Thoracic aorta (tissue), 2 donors: ENCODE measurements at regions not wholly inside any gene's neighbourhood (a gene's known extent, or its start where the extent isn't known, plus 50 kb on each side); places are given as distances from the start of the nearest gene placed in this dataset.

Source experiments
- ATAC-seq: fragments of 150-250 bp; one replicate; pipeline ENCODE4 v1.8.0; 2017; ENCODE audit warnings: low read depth; ENCODE audit not compliant: insufficient number of reproducible peaks, low FRiP score
- DNase-seq: peaks from one replicate; pipeline ENCODE4 v3.0.0-alpha.2; 2020; ENCODE audit warnings: low spot score
- H3K27ac ChIP-seq, 2 donors: fragments of 200-600 bp; sonication (generic); 1 replicate in 1 of 2; 2 replicates in 1 of 2; pipeline ENCODE4 v1.5.1; 2016; ENCODE audit warnings: mild to moderate bottlenecking in 2 of 2, moderate library complexity in 2 of 2
- H3K27me3 ChIP-seq: fragments of 200-600 bp; sonication (generic); replicated peaks from 2 replicates; pipeline ENCODE4 v1.6.0; 2016; ENCODE audit warnings: mild to moderate bottlenecking; ENCODE audit not compliant: insufficient read depth
- H3K36me3 ChIP-seq: fragments of 200-600 bp; sonication (generic); one replicate; pipeline ENCODE4 v1.5.1; 2016
- H3K4me1 ChIP-seq, 2 donors: fragments of 200-600 bp; sonication (generic); 1 replicate in 1 of 2; 2 replicates in 1 of 2; pipeline versions ENCODE4 v1.5.1 to v1.6.0; 2016; ENCODE audit warnings: low read depth in 2 of 2, mild to moderate bottlenecking in 1 of 2; ENCODE audit not compliant: control insufficient read depth in 1 of 2
- H3K4me3 ChIP-seq: fragments of 200-600 bp; sonication (generic); 2 replicates; pipeline ENCODE4 v1.5.1; 2016; ENCODE audit warnings: mild to moderate bottlenecking
- H3K9me3 ChIP-seq: fragments of 200-600 bp; sonication (generic); 2 replicates; pipeline ENCODE4 v1.5.1; 2016
- TF ChIP-seq, protein P1 (sequence below): fragments of 200-600 bp; sonication (generic); IDR thresholded peaks from one replicate; pipeline ENCODE4 v1.5.1; 2019; ENCODE audit warnings: antibody characterized with exemption

DNA sequence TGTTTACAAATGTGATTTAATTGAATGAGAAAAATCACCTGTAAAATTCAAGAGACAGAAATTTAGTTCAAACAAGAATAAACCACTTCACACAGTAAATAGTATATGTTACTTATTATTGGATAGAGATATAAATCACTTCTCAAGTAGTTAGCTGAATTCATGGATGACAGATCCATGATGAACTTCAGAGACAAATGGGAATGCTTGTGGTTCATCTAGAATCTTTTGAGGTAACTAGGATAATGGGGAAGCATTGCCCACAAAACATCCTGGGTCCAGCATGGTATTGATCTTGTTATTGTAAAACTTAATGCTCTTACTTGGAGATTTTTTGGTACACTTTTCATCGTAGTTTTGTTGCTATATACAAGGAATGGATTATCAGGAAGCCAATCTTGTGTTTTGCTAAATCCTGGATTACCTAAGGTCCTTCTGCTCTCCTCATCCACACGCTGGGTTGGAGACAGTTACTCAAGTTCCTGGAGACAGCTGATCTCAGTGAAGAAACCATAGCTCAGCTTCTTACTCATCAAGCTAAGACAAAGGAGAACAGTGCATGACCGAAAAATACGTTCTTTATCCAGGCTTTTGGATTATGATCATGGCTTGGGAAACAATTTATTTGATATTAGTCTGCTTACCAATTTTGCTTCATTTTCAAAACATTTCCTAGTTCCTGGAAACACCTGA is 142.5 kb upstream of the PREP start:
- no peaks in the 10 kb centered on the region for H3K9me3 ChIP-seq
- TF ChIP-seq, protein P1, sequence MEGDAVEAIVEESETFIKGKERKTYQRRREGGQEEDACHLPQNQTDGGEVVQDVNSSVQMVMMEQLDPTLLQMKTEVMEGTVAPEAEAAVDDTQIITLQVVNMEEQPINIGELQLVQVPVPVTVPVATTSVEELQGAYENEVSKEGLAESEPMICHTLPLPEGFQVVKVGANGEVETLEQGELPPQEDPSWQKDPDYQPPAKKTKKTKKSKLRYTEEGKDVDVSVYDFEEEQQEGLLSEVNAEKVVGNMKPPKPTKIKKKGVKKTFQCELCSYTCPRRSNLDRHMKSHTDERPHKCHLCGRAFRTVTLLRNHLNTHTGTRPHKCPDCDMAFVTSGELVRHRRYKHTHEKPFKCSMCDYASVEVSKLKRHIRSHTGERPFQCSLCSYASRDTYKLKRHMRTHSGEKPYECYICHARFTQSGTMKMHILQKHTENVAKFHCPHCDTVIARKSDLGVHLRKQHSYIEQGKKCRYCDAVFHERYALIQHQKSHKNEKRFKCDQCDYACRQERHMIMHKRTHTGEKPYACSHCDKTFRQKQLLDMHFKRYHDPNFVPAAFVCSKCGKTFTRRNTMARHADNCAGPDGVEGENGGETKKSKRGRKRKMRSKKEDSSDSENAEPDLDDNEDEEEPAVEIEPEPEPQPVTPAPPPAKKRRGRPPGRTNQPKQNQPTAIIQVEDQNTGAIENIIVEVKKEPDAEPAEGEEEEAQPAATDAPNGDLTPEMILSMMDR, result no peak
- H3K36me3 ChIP-seq, result no peaks in the 10 kb centered on the region
- H3K4me3 ChIP-seq, result no peak overlapping the region
- DNase-seq (no peak), ATAC-seq (no peak)
- H3K27ac ChIP-seq, result no peak overlapping the region
- H3K4me1 ChIP-seq, result no peaks in the 10 kb centered on the region
- H3K27me3 ChIP-seq, result no peaks in the 10 kb centered on the region

DNA sequence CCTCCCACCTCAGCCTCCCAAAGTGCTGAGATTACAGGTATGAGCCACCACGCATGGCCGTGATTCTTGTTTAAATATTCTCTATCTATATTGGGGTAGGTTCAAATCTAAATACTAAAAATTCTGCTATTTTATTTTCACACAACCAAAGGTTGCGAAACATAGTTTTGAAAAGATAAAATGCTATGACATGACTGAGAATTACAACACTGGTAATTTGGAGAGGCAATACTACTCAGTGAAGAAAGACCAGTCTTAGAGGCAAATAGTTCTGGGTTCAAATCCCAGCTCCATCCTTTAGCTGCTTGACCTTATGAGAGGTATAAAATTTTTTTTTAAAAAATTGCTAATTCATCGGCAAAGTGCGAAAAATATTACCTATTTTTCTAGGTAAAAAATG is 137.0 kb upstream of the PREP start:
- no peak overlapping the region for H3K4me3 ChIP-seq

DNA sequence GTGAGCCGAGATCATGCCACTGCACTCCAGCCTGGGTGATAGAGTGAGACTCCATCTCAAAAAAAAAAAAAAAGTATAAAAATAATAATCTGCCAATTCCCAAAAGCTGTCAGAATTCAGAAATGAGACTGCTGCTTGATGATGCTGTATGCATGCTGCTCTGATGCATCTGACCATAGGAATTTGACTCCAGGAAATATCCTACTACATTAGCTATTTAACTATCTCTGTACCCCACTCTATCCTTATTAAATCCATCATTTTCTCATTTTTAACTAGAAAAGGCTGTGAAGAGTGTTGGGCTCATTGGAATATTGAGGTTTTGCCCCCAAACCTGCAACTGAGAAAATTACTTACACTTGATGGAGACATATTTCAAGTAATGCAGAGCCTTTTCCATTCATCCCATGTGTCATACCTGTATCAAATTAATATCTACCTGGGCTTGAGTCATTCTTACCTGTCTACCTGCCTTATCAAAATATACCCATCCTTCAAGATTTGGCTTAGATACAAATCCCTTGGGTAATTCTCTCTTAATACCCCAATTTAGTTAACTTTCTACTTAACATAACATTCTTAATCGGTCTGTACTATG is 135.2 kb upstream of the PREP start:
- no peak overlapping the region for H3K27ac ChIP-seq
- TF ChIP-seq, protein P1, result no peak
- H3K36me3 ChIP-seq, result no peaks in the 10 kb centered on the region
- H3K4me1 ChIP-seq, result no peaks in the 10 kb centered on the region
- no peaks in the 10 kb centered on the region for H3K9me3 ChIP-seq
- DNase-seq (no peak), ATAC-seq (no peak)
- H3K27me3 ChIP-seq, result no peaks in the 10 kb centered on the region
- H3K4me3 ChIP-seq, result no peak overlapping the region

More for the DNA sequence above, 137.0 kb upstream of the PREP start:
- H3K27me3 ChIP-seq, result no peaks in the 10 kb centered on the region
- TF ChIP-seq, protein P1, result no peak
- no peaks in the 10 kb centered on the region for H3K4me1 ChIP-seq
- H3K27ac ChIP-seq, result no peak overlapping the region
- no peaks in the 10 kb centered on the region for H3K9me3 ChIP-seq
- H3K36me3 ChIP-seq, result no peaks in the 10 kb centered on the region
- DNase-seq, result no peak
- no peak for ATAC-seq

DNA sequence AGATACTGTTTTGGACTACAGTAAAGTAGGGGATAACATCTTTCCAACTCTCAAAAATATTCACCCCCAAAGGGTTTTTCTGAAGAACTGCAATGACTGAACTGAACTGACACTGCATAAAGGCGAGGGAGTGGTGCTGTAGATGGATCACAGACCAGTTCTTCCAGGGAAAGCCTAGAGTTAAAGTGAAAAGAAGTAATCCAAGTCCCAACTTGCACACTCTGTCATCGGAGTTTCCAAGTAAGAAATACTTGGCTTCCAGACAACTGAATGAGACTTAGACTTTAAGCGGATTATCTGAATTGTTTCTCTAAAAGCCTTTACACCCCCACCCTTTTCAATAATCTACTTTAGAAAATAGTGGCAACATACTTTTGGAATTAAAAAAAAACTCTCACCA is 134.1 kb upstream of the PREP start:
- Histone ChIP-seq H3K36me3 (no peaks in the 10 kb centered on the region), H3K27me3 (no peaks in the 10 kb centered on the region), H3K4me1 (no peaks in the 10 kb centered on the region), H3K4me3 (no peak overlapping the region), H3K27ac (no peak overlapping the region), H3K9me3 (no peaks in the 10 kb centered on the region)
- TF ChIP-seq, protein P1, result no peak
- DNase-seq (no peak), ATAC-seq (no peak)

DNA sequence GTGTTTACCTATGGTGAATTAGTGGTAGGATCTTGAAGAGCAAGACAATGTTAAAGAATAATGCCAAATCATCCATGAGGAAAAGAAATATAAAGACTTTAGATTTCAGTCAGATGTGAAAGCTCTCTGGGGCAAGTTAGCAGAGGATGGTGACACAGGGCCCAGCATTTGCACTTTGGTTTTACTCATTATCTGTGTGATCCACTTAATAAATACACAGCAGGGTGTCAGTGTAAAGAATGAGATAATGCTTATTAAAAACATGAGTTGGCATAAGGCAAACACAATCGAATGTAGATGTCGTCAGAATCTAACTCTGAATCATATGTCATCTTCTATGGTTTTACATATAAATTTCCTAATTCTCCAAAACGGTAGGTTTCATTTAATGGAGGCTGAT is 130.4 kb upstream of the PREP start:
- no peak overlapping the region for H3K27ac ChIP-seq
- H3K9me3 ChIP-seq, result no peaks in the 10 kb centered on the region
- H3K4me3 ChIP-seq, result no peak overlapping the region
- ATAC-seq, result no peak
- TF ChIP-seq, protein P1, result no peak
- H3K36me3 ChIP-seq, result no peaks in the 10 kb centered on the region
- H3K27me3 ChIP-seq, result no peaks in the 10 kb centered on the region
- DNase-seq, result no peak
- no peaks in the 10 kb centered on the region for H3K4me1 ChIP-seq
